ENCODE measurements at regions not wholly inside any gene's neighbourhood (a gene's known extent, or its start where the extent isn't known, plus 50 kb on each side); places are given as distances from the start of the nearest gene placed in this dataset.

GRCh38 chr7:55690-56248 lies 136.6 kb upstream of the FAM20C start:
- Histone ChIP-seq H3K27me3 (ENCODE audit: insufficient read depth, low read length) (no peaks in the 10 kb centered on the region), H2AFZ (ENCODE audit: low read depth, low read length, poor library complexity, severe bottlenecking) (no peak overlapping the region), H3K9me2 (ENCODE audit: insufficient read depth) (no peaks in the 10 kb centered on the region), H3K36me3 (ENCODE audit: control insufficient read depth in 1 of 2, insufficient read depth in 2 of 2, low read length in 2 of 2) (no peaks in the 10 kb centered on the region), H3K4me1 (ENCODE audit: control insufficient read depth in 1 of 2, insufficient read depth in 2 of 2, low read length in 2 of 2) (no peaks in the 10 kb centered on the region), H3K4me3 (replicated peaks in 1 of 2; ENCODE audit: low read depth in 1 of 2, low read length in 2 of 2) (no peak overlapping the region), H3K79me2 (ENCODE audit: insufficient read depth, low read length) (no peaks in the 10 kb centered on the region), H4K20me1 (ENCODE audit: insufficient read depth) (no peaks in the 10 kb centered on the region), H3K9ac (ENCODE audit: low read length) (no peak overlapping the region), H3K27ac (ENCODE audit: low read depth, low read length) (no peak overlapping the region), H3K9me3 (ENCODE audit: control insufficient read depth in 1 of 2, insufficient read depth in 1 of 2, low read depth in 1 of 2, low read length in 2 of 2) (no peaks in the 10 kb centered on the region), H3K4me2 (ENCODE audit: low read length) (no peak overlapping the region)
- ChIA-PET POLR2A (no interaction called here), RAD21 (ENCODE audit: low non-redundant PET in 1 of 2, low total read pairs in 2 of 2, uncharacterized antibody in 2 of 2, unreplicated experiment in 2 of 2) (no interaction called here), CTCF (interaction anchor here (0.8 kb wide), 1 partner anchor 8 kb away, joined by 3 read pairs; no protein-coding TSS in a partner anchor)
- TF ChIP-seq SP1 (IDR thresholded peaks at IDR 0.05; ENCODE audit: low read depth) (no peak), CTCF (IDR thresholded peaks at IDR 0.05 in 2 of 3, conservative IDR thresholded peaks at IDR 0.05 in 1 of 3; ENCODE audit: borderline replicate concordance in 1 of 3, insufficient read depth in 1 of 3, low read depth in 2 of 3, low read length in 2 of 3) (0 out of 6 replicates have a peak, but pooled peaks of 1 of the 3 experiments have one; percentile 23)
- intact Hi-C loops (cut with micrococcal nuclease) = no loop called here
- no TSS peak for BruUV-seq (replicated peaks)
- ATAC-seq (peak; percentile 79), DNase-seq (ENCODE audit: low read depth, low spot score) (no peak)

DNA sequence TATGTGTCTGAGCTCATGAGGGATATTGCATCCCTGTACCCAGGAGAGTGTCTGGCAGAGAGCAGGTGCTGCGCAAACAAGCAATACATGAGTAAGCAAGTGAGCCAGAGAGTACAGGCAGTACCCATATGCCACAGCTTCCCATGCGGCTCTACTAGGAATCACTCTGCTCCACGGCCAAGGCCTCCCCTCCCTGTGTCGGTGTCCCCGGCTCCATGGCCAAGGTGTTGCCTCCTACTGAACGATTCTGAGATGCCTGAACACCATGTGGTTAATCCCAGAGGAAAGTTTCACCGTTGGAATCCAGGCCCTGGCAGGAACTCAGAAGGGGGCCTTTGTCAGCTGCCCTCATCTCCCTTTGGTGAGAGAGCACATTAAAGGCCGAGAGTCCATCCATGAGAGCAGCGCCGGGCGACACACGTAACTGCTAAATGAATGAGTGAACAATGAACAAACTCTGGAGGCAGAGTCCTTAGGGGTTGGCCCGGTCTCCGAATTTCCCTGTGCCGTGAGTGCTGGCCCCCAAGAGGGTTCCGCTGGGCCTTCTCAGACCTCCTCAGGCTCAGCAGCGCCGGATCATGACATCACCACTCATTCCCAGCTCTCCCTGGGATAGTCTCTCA lies 136.0 kb upstream of the FAM20C start:
- Histone ChIP-seq H3K9me3 (ENCODE audit: control insufficient read depth in 1 of 2, insufficient read depth in 1 of 2, low read depth in 1 of 2, low read length in 2 of 2) (no peaks in the 10 kb centered on the region), H3K4me1 (ENCODE audit: control insufficient read depth in 1 of 2, insufficient read depth in 2 of 2, low read length in 2 of 2) (no peaks in the 10 kb centered on the region), H3K4me2 (ENCODE audit: low read length) (no peak overlapping the region), H4K20me1 (ENCODE audit: insufficient read depth) (no peaks in the 10 kb centered on the region), H3K27me3 (ENCODE audit: insufficient read depth, low read length) (no peaks in the 10 kb centered on the region), H3K4me3 (replicated peaks in 1 of 2; ENCODE audit: low read depth in 1 of 2, low read length in 2 of 2) (no peak overlapping the region), H3K36me3 (ENCODE audit: control insufficient read depth in 1 of 2, insufficient read depth in 2 of 2, low read length in 2 of 2) (no peaks in the 10 kb centered on the region), H3K9ac (ENCODE audit: low read length) (no peak overlapping the region), H3K27ac (ENCODE audit: low read depth, low read length) (no peak overlapping the region), H3K9me2 (ENCODE audit: insufficient read depth) (no peaks in the 10 kb centered on the region), H2AFZ (ENCODE audit: low read depth, low read length, poor library complexity, severe bottlenecking) (no peak overlapping the region), H3K79me2 (ENCODE audit: insufficient read depth, low read length) (no peaks in the 10 kb centered on the region)
- BruUV-seq (replicated peaks) = no TSS peak
- ATAC-seq = no peak
- DNase-seq (ENCODE audit: low read depth, low spot score) = no peak
- ChIA-PET RAD21 (ENCODE audit: low non-redundant PET in 1 of 2, low total read pairs in 2 of 2, uncharacterized antibody in 2 of 2, unreplicated experiment in 2 of 2) (no interaction called here), CTCF (no interaction called here), POLR2A (no interaction called here)
- intact Hi-C loops (cut with micrococcal nuclease) = no loop called here
- TF ChIP-seq EZH2 (IDR thresholded peaks at IDR 0.05) = no peak
- TF ChIP-seq POLR2AphosphoS5 (IDR thresholded peaks at IDR 0.05; ENCODE audit: low read depth, low read length) = no peak
- TF ChIP-seq SRF (IDR thresholded peaks at IDR 0.05; ENCODE audit: low read depth) = no peak
- no peak for TF ChIP-seq POLR2A (IDR thresholded peaks at IDR 0.05; ENCODE audit: borderline replicate concordance, extremely low read depth, insufficient read depth, insufficient read length)
- TF ChIP-seq, protein P1, sequence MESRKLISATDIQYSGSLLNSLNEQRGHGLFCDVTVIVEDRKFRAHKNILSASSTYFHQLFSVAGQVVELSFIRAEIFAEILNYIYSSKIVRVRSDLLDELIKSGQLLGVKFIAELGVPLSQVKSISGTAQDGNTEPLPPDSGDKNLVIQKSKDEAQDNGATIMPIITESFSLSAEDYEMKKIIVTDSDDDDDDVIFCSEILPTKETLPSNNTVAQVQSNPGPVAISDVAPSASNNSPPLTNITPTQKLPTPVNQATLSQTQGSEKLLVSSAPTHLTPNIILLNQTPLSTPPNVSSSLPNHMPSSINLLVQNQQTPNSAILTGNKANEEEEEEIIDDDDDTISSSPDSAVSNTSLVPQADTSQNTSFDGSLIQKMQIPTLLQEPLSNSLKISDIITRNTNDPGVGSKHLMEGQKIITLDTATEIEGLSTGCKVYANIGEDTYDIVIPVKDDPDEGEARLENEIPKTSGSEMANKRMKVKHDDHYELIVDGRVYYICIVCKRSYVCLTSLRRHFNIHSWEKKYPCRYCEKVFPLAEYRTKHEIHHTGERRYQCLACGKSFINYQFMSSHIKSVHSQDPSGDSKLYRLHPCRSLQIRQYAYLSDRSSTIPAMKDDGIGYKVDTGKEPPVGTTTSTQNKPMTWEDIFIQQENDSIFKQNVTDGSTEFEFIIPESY (IDR thresholded peaks at IDR 0.05; ENCODE audit: extremely low read depth, insufficient replicate concordance, low read length) = no peak
- TF ChIP-seq FOSL1 (IDR thresholded peaks at IDR 0.05; ENCODE audit: low read depth) = no peak
- TF ChIP-seq MAX (IDR thresholded peaks at IDR 0.05) = no peak
- TF ChIP-seq SIN3A (IDR thresholded peaks at IDR 0.05; ENCODE audit: low read depth) = no peak
- no peak for TF ChIP-seq YY1 (IDR thresholded peaks at IDR 0.05; ENCODE audit: extremely low read depth, insufficient replicate concordance, low read depth, low read length)
- TF ChIP-seq SP1 (IDR thresholded peaks at IDR 0.05; ENCODE audit: low read depth) = no peak
- TF ChIP-seq CBX3 (IDR thresholded peaks at IDR 0.05; ENCODE audit: low read depth) = no peak
- TF ChIP-seq EGR1 (IDR thresholded peaks at IDR 0.05; ENCODE audit: low read depth) = no peak
- no peak for TF ChIP-seq ZFX (IDR thresholded peaks at IDR 0.05)
- no peak for TF ChIP-seq EZH2phosphoT487 (IDR thresholded peaks at IDR 0.05; ENCODE audit: borderline replicate concordance)
- TF ChIP-seq, protein P2, sequence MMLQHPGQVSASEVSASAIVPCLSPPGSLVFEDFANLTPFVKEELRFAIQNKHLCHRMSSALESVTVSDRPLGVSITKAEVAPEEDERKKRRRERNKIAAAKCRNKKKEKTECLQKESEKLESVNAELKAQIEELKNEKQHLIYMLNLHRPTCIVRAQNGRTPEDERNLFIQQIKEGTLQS (IDR thresholded peaks at IDR 0.05) = no peak
